Eye (tissue), 1 donor: ENCODE measurements at regions not wholly inside any gene's neighbourhood (a gene's known extent, or its start where the extent isn't known, plus 50 kb on each side); places are given as distances from the start of the nearest gene placed in this dataset.

Source experiments
- DNase-seq: peaks from one replicate; pipeline ENCODE4 v3.0.0-alpha.2; 2015

- no peak for DNase-seq
Observed at GRCh38 chr7:106163257-106163656, 51.1 kb upstream of the SYPL1 start.
